ENCODE measurements at regions not wholly inside any gene's neighbourhood (a gene's known extent, or its start where the extent isn't known, plus 50 kb on each side); places are given as distances from the start of the nearest gene placed in this dataset.

DNA sequence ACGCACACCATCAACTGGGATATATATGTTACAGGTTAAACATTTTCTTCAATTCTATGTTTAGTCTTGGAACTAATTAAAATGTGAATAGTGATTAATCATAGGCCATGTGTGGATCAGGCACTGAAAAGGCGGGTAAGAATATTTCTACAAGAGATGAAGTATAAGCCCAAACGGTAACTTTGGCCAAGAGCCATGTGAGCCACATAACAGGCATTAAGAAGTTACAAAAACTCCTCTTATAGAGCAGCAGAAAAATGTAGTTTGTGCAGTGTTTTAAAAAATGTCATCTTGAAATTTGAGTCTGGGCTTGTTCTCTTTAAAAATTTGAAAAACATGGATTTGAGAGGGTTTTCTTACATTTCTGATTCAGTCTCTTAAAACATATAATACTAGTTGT lies 521.8 kb upstream of the DIPK2B start:
- DNase-seq: no peak

DNA sequence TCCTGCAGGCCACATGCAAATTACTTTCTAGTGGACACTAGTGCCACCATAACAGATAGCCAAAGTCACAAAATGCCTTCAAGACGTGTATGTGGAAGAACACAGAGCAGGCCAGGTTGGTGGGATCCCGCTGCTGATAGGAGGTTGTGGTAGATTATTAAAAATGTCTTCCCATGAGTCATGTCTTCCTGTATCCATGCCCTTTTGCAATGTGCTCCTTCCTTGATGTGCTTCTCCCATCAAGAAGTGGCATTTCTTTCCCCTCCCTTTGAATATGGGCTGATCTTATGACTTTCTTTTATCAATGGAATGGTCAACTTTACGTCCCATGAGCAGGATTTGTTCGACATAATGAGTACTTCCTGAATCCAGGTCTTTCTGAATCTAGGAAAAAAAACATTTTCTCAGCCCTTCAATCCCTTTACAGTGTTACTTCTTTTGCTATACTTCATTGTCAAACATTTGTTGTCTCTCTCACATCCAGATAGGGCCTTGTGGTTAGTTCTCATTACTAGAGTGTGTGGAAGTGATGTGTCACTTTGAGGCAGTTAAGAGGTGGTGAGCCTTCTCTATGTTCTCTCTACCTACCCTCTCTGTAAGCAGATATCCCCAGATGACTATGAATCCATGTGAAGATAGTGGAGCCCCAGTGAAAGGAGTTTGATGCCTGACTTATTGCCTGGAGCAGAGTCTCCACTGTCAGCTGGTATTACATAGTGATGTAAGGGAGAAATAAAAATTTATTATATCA lies 519.2 kb upstream of the DIPK2B start:
- no peak for DNase-seq

DNA sequence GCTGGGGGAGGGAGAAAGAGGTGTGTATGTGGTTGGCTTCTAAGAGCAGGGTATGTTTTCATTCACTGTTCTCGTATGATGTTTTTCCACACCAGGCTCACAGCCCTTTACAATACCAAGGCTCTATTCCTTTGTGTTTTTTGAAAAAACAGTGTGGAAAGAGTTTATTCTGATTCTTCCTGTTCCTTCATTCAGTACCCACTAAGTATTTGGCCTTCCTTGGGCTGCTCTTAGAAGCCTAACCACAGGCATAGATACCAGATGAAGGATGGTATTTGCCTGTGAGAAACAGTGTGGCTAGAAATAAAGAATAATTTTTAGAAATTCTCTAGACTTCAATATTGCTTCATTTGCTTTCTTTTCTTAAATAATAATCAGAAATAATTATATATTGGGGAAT lies 518.0 kb upstream of the DIPK2B start:
- no peak for DNase-seq

DNA sequence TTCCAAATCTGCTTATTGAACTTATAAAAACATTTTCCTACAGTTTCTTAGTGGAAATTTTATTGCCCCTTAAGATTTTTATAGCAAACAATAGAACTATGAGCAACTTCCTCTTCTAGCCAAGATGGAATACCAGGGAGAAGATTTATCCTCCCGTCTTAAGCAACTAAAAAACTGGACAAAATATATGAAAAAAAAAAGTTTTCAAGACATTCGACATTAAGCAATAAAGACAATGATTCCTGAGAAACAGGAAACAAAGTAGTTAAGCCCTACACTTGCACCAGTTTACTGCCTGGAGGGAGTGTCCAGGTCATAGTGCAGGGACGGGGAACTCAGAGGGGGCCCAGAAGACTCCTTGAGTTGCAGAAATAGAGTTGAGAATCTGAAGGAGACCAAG lies 516.1 kb upstream of the DIPK2B start:
- DNase-seq: no peak

DNA sequence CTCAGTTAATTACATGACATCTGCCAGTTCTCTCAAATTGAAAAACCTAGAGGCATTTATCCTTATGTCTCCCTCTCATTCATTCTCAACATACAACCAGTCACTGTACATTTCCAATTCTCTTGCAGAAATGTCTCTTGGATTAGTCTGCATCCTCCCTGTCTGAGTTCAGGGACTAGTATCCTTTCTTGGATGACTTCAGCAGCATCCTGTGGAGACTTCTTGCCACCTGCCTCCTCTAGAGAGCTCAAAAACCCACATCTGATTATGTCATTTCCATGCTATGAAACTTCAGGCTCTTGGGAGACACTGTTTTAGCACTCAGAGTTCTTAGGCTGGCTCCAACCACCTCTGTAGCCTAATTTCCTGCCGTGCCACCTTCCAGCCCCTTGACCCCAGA lies 515.1 kb upstream of the DIPK2B start:
- no peak for DNase-seq

DNA sequence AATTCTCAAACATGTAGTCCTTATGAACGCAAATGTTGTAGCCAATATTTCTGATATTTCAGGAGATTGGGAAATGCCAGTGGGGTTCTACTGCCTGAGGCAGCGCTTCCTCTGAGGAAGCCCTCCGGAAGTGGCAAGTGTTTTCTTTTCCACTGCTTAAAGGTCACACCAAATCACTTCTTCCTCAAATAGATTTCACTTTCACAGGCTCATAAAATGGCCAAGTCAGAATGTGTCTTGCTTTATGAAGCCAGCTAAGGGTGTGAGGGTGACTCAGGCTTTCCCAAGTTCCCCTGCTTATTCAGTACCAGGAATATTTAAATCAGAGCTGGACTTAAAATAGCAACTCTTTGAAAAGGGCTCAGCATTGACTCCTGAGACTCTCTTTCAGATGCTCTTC lies 514.2 kb upstream of the DIPK2B start:
- no peak for DNase-seq

DNA sequence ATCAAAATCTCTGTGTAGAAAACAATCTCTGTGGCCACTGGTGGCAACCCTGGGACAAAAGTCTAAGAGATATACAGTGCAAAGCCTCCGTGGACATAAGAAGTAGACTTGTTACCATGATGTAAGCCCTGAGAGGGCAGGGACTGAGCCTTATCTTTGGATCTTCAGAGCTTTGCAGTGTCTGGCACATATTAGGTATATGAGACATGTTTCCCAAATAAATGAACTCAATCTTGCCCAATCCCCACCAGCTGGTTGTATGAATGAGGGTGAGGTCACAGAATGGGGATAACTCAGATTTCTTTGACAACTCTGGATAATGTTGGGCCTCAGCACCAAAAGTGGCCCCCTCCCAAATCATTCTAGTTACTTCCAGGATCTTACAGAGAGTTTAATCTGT lies 511.4 kb upstream of the DIPK2B start:
- DNase-seq: no peak

DNA sequence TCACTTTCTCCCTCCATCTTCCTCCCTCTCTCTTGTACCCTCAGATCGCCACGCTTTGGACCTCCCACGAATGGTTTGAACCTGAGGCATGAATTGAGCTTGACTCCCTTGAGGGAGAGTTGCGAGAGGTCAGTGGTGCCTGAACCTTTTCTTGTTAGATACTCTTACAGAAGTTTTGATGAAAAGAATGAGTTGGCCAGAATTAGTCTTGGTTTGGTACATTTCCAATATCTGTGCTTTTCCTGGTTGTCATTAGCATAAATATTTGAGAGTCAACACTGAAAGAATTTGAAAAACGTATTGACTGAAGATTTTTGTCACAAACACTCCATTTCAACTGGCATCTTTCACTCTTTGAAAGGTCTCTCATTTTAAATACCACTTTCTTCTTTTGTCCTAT lies 510.6 kb upstream of the DIPK2B start:
- no peak for DNase-seq

DNA sequence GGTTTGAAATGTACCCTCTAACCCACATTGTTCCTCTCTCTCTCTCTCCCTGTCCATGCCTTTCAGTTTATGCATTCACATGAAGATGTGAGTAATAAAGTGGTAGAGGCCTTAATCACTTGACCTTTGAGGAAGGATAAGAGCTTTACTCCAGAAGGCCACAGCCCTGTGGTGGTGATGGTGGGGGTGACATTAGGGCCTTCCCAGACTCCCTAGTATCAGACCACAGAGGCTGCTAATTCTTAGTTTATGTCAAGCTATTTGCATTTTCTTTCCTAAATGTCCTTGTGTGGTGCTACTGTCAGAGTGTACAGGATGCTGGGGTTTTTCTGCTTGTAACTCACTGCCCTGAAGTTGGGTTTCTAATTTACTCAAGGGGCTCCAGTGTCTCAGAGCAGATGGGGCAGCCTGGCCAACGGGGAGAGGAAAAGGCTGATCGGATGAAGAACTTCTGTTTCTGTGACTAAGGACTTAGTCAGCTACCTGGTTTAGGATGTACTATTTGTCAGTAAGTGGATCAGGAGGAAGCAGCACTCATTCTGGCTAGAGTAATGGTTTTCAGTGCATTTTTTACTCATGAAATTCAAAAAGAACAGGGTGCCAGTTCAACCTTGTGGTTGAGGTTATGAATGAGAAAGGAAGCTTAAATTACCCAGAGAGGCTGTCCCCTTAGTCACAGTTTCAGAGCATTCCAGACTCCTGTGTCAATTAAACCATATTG lies 509.6 kb upstream of the DIPK2B start:
- no peak for DNase-seq

DNA sequence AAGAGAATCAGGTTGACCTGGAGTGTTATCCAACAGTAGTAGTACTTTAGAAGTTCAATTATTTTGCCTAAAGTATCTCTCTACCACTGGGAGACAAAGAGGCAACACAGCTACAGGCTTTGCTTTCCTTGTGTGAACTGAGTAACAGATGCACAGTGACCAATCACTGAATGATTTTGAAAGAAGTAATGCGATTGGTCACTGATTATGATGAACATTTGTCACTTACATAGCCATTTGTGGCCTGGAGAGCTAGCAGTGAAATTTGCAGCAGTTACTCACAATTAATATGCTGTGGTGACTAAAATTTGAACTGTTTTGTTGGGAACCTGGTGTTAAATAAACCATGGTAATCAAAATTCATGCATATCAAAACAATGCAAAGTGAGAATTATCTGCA lies 508.7 kb upstream of the DIPK2B start:
- DNase-seq: no peak

DNA sequence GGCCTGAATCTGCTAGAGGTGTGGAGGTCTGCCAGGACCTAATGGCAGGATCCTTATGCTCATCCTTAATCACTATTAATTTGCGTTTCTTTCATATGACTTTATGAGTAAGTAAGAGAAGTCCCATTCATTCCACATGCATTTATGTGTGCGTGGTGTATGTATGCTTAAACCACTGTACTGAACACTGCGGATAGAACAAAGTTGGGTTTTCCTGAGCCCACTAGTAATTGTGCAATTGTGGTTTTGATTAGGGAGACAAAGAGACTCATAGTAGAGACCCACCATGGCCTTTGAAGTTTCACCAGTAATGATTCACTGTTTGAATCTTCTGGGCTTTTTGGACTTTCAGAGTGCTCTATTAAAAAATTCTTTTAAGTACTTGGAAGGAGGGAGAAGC lies 498.5 kb upstream of the DIPK2B start:
- no peak for DNase-seq

DNA sequence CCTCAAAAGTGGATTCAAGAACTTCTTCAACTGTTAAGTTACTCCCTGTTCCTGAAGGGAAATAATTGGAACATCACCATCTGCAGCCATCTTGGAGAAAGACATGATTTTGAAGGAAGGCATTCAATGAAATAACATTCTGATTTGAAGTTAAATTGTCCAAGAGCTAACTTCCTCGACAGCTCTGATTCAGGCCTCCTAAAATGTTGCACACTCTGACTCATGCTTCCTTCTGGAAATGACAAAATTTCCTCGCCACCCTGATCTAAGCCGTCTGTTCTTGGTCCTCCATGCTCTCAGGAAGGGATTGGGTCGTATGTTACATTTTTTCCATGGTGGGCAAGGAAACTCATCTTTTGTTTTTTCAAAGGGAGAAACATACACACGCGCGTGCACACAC lies 496.9 kb upstream of the DIPK2B start:
- no peak for DNase-seq

DNA sequence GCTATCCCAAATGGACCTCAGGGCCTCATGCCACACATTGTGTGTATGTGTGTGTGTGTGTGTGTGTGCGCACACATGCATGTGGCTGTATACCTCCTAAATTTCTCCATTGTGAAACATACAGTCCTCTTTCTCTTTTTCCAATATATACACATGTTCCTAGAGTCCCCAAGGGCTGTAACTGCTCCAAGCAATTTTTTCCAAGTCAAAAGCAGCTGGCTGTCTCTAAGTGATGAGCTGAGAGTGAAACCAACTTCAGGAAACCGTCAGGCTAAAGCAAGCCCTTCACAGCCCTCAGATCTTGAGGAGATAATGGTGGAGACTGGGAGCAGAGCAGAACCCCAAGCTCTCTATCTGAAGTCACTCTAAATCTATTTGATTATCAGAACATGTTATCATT lies 496.1 kb upstream of the DIPK2B start:
- no peak for DNase-seq

DNA sequence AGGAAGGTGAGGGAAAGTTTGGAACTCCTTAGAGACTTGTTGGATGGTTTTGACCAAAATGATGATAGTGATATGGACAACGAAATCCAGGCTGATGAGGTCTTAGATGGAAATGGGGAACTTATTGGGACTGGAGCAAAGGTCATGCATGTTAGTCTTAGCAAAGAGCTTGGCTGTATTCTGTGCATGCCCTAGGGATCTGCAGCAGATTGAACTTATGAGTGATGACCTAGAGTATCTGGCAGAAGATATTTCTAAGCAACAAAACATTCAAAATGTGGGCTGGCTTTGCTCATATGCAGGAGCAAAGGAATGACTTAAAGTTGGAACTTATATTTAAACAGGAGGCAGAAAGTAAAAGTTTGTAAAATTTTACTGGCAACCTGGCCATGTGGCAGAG lies 489.3 kb upstream of the DIPK2B start:
- no peak for DNase-seq

DNA sequence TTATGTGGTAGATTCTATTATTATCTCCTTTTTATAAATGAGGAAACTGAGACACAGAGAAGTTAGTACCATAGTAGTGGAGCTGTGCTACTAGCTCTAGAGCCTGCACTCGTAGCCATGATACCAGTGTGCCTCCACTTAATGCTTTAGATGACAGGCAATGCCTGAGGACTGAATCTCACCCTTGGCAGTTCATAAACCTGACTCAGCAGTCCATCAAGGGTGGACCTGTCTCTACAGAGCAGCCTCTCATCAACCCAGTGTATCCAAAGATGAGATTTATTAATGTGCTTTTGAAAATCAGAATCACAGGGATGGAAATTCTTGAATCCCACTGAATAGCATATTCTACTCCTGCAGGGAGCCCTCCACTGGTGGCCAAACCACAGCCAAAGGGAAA lies 483.2 kb upstream of the DIPK2B start:
- DNase-seq: no peak

DNA sequence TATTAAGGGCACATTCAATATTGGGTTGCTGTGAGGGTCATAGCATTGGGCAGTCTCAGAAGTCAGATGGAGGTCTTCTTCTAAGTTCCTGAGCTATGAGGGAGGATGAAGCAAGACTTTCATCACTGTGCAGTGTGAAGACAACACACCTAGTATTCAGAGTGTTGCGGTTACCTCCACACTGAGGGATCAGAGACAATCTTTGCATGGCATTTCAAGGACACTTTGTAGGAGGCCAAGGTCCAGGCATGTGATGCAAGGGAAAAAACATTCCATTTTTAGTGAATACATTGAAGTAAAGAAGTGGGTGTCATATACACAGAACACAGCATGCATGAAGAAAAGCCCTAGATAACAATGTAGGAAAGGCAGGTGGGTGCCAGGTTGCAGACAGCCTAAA lies 481.2 kb upstream of the DIPK2B start:
- DNase-seq: no peak

DNA sequence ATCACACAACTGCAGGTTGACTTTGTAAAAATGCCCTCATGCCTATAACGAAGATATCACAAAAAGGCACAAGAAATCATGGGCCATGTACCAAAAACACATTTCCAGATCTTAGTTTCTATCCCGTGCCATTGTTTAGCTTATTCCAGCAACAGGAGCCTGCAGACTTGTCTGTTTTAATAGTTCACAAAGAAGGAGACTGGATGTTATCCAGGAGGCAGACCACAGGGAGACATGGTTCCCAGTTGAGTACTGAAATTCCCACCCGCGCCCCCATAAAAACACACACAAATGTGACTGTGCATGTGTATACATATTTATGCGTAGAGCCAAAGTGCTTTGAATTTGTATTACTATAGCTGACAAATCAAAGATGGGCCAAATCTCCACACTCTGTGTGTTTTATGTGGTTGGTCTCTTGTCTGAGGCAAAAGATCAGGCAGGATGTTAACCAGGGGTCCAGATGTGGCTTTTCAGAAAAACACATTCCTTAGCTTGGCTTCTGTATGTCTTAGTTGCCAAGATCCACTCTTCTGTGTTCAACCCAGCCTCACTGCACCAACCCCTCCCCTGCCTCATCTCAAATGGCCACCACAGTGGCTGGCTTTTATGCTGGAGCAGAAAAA lies 469.2 kb upstream of the DIPK2B start:
- no peak for DNase-seq

DNA sequence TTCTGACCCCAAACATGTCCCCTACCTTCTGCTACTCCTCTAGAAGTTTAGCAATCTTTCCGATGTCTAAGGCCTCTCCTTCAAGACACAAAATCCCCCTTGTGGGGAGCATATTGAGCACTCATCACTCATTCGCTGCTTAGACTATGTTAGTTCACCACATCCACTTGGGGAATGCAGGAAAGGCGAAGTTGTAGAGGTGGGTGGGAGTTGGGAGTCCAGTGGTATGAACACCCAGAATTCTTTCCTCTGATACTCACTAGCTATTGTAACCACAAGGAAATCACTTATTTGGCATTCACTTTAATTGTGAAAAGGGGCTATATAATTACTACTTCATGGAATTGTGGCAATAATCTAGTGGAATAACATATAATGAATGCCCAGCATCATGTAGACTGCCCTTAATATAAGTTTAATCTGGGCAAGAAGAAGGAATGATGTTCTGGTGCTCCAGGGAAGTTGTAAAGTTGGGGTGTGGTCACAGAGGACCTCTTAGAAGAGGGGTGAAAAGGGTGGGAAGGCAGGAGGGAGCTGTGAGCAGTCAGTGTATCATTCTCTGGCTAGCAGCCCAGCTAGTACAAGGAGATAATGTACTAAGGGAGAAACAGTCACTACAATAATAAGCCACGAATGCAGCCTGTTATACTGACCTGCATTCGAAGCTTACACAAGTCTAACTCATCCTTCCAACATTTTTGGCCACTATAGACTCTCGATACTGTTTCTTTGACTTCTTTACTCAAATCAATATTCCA lies 468.2 kb upstream of the DIPK2B start:
- DNase-seq: no peak

DNA sequence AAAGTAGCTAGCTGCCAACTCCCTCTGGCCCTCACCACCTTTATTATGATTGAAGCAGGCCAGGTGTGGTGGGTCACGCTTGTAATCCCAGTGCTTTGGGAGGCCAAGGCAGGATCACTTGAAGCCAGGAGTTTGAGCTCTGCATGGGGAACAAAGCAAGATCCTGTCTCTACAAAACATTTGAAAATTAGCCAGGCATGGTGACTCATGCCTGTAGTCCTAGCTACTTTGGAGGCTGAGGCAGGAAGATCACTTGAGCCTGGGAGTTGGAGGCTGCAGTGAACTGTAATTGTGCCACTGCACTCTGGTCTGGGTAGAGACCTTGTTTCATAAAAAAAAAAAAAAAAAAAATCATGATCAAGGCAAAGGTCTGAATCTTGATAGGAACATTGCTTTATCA lies 467.0 kb upstream of the DIPK2B start:
- DNase-seq: no peak

DNA sequence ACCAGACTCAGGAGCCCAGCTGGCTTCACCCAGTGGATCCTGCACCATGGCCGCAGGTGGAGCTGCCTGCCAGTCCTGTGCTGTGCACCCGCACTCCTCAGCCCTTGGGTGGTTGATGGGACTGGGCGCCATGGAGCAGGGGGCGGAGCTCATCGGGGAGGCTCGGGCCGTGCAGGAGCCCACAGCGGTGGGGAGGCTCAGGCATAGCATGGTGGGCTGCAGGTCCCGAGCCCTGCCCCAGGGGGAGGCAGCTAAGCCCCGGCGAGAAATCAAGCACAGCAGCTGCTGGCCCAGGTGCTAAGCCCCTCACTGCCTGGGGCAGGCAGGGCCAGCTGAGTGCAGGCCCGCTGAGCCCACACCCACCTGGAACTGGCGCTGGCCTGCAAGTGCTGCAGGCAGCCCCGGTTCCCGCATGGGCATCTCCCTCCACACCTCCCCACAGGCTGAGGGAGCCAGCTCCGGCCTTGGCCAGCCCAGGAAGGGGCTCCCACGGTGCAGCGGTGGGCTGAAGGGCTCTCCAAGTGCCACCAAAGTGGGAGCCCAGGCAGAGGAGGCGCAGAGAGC lies 464.1 kb upstream of the DIPK2B start:
- no peak for DNase-seq

DNA sequence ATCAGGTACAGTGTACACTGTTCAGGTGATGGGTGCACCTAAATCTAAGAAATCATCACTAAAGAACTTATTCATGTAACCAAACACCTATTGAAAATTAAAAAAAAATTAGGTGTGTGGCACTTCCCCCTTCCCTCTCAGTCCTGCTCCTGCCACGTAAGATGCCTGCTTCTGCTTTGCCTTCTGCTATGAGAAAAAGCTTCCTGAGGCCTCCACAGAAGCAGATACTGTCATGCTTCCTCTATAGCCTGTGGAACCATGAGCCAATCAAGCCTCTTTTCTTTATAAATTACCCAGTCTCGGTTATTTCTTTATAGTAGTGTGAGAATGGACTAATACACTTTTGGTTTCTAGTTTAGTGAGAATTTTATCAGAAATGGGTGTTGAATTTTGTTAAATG lies 459.8 kb upstream of the DIPK2B start:
- DNase-seq: no peak

DNA sequence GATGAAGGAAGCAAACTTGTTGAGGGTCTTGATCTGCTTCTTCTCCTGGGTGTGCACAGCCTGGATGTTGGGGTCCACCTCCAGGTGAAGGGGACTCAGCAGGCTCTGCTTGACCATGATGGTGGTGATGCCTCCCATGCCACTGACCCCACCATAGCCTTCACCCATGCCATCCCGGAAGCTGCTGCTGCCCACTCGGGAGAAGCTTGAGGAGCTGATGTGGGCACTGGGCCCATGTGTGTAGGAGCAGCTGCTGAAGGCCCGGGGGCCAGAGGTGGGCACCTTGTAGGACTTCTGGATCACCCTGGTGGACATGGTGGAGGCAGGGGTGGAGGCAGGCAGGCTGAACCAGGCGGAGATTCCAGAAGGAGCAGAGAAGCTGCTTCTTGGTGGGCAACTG lies 432.7 kb upstream of the DIPK2B start:
- no peak for DNase-seq

DNA sequence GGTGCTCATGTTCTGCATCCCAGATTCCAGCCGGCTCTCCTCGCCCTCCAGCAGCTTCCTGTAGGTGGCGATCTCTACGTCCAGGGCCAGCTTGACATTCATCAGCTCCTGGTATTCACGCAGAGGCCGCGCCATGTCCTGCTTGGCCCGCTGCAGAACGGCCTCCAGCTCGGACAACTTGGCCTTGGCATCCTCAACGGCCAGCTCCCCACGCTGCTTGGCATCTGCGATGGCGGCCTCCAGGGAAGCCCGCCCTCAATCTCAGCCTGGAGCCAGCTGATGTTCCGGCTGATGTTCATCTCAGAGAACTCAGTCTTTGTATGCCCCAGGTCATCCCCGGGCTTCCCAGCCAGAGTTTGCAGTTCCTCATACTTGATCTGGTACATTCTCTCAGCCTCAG lies 431.8 kb upstream of the DIPK2B start:
- DNase-seq: no peak

Measured in 8988T (cell line).